Lower leg skin (tissue), 4 donors: ENCODE measurements at regions not wholly inside any gene's neighbourhood (a gene's known extent, or its start where the extent isn't known, plus 50 kb on each side); places are given as distances from the start of the nearest gene placed in this dataset.

Experiments
- DNase-seq, 2 donors: peaks; one replicate each; pipeline ENCODE4 v3.0.0-alpha.2; 2019; ENCODE audit warnings: low spot score in 2 of 2
- H3K4me3 ChIP-seq: fragments of 200-600 bp; sonication (generic); 2 replicates; pipeline ENCODE4 v1.5.1; 2017; ENCODE audit warnings: mild to moderate bottlenecking, low read depth; ENCODE audit not compliant: poor library complexity, severe bottlenecking
- CTCF ChIP-seq, 3 donors: fragments of 450-650 bp; IDR thresholded peaks; one replicate each; pipeline ENCODE4 v1.5.1; 2016; ENCODE audit warnings: antibody characterized with exemption in 3 of 3, mild to moderate bottlenecking in 3 of 3, moderate library complexity in 2 of 3
- POLR2A ChIP-seq, 2 donors: fragments of 450-650 bp; IDR thresholded peaks; one replicate each; pipeline ENCODE4 v1.6.1; 2016 to 2017; ENCODE audit warnings: antibody characterized with exemption in 2 of 2, mild to moderate bottlenecking in 1 of 2, moderate library complexity in 1 of 2
- WGBS, 2 donors: methylation state at CpG; one replicate each; pipeline ENCODE4 v1.1.5; 2018; 5-methylcytosine and 5-hydroxymethylcytosine counted together
- intact Hi-C: fragments of 100-400 bp; cut with DNase I; formaldehyde crosslinking; loops from one replicate; pipeline ENCODE4 v1.15.0; 2023; ENCODE audit warnings: low total_unique reads

- no peak for DNase-seq
- H3K4me3 ChIP-seq = no peak overlapping the region
- intact Hi-C loops = no loop called here
- TF ChIP-seq CTCF (IDR thresholded peaks at IDR 0.05) (no peak), POLR2A (IDR thresholded peaks at IDR 0.05) (no peak)
- 62 to 64% methylated on average over 6 of the region's 6 CpGs for WGBS, 2 donors
Measured at GRCh38 chr4:18930487-18930886, 908.9 kb upstream of the LCORL start.

DNA sequence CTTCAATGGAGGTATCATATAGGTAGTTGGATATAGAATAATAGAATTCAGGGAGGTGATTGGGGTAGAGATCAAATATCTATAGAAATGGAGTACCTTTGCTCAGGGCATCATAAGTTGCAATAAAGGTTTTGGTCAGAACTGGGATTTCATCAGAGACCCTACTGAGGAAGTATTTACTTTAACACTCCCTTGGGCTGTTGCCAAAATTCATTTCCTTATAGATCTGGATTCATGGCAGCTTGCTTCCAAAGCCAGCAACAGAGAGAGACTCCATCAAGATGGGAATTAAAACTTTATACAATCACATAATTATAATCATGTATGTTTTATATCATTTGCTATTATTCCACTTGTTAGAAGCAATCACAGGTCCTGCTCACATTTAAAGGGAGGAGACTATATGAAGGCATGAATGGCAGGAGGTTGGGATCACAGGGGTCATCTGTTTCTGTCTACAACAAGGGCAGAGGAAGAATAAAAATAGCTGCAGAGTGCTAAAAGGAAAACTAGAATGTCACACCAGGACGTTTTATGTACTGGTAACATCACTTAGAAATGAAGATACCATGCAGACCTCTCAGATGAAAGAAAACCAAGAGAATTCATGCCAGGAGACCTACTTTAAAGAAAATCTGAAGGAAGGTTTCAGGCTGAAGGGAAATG is 902.1 kb upstream of the LCORL start:
- intact Hi-C loops = no loop called here
- WGBS, 2 donors = 11 to 21% methylated on average over 1 of the region's 1 CpG
- TF ChIP-seq POLR2A (IDR thresholded peaks at IDR 0.05) (no peak), CTCF (IDR thresholded peaks at IDR 0.05) (no peak)
- H3K4me3 ChIP-seq = no peak overlapping the region
- DNase-seq = no peak

- H3K4me3 ChIP-seq = no peak overlapping the region
- intact Hi-C loops = no loop called here
- DNase-seq = no peak
- TF ChIP-seq POLR2A (IDR thresholded peaks at IDR 0.05) (no peak), CTCF (IDR thresholded peaks at IDR 0.05) (no peak)
Measured at GRCh38 chr4:18917689-18918088, 896.1 kb upstream of the LCORL start.

- 54 to 67% methylated on average over 1 of the region's 1 CpG for WGBS, 2 donors
- intact Hi-C loops = no loop called here
- no peak overlapping the region for H3K4me3 ChIP-seq
- no peak for TF ChIP-seq POLR2A (IDR thresholded peaks at IDR 0.05)
- TF ChIP-seq CTCF (IDR thresholded peaks at IDR 0.05) = no peak
- DNase-seq = no peak
Measured at GRCh38 chr4:18914182-18914581, 892.6 kb upstream of the LCORL start.

GRCh38 chr4:18894928-18895327 is 873.4 kb upstream of the LCORL start:
- intact Hi-C loops = no loop called here
- H3K4me3 ChIP-seq = no peak overlapping the region
- TF ChIP-seq POLR2A (IDR thresholded peaks at IDR 0.05) (no peak), CTCF (IDR thresholded peaks at IDR 0.05) (no peak)
- 60 to 80% methylated on average over 2 of the region's 2 CpGs for WGBS, 2 donors
- DNase-seq = no peak

DNA sequence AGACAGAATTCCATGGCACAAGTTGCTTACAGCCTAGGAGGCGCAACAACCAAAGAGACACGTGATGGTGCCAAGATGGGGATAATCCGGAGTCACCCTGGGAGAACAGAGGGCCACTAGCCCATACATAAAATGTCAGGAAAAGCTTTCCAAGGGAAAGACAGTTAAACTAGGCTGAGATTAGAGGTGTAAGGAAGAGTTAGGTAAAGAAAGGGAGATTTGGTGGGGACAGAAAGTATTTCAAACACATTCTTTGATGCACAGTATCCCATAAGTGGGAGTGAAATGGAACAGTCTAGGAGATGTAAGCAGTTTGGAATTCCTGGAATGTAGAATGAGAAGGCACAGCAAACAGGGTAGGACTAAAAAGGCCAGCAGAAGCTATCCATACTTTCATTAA is 860.9 kb upstream of the LCORL start:
- no peak overlapping the region for H3K4me3 ChIP-seq
- 53 to 63% methylated on average over 3 of the region's 3 CpGs for WGBS, 2 donors
- intact Hi-C loops = no loop called here
- no peak for DNase-seq
- TF ChIP-seq POLR2A (IDR thresholded peaks at IDR 0.05) (no peak), CTCF (IDR thresholded peaks at IDR 0.05) (no peak)
